Transverse colon (tissue), 4 donors: ENCODE measurements at regions not wholly inside any gene's neighbourhood (a gene's known extent, or its start where the extent isn't known, plus 50 kb on each side); places are given as distances from the start of the nearest gene placed in this dataset.

Source experiments
- EP300 ChIP-seq: sonication (generic); formaldehyde crosslinking; IDR thresholded peaks from one replicate; pipeline ENCODE4 v1.6.1; 2017; ENCODE audit warnings: antibody characterized with exemption, low read depth
- POLR2A ChIP-seq: fragments of 450-650 bp; IDR thresholded peaks from one replicate; pipeline ENCODE4 v1.6.1; 2016; ENCODE audit warnings: antibody characterized with exemption, mild to moderate bottlenecking, moderate library complexity
- POLR2AphosphoS5 ChIP-seq, 3 donors: sonication (generic); formaldehyde crosslinking; IDR thresholded peaks; one replicate each; pipeline ENCODE4 v1.6.1; 2016; ENCODE audit warnings: antibody characterized with exemption in 3 of 3
- TF ChIP-seq, protein P1 (sequence below), 5 experiments: fragments of 200-600 bp in 3 of 5; fragments of 450-650 bp in 2 of 5; sonication (generic) in 3 of 5; IDR thresholded peaks; 1 replicate in 2 of 5; 2 replicates in 3 of 5; pipeline ENCODE4 v1.5.1; 2016 to 2017; ENCODE audit warnings: antibody characterized with exemption in 5 of 5, inconsistent platforms in 3 of 5, mild to moderate bottlenecking in 2 of 5, moderate library complexity in 1 of 5

DNA sequence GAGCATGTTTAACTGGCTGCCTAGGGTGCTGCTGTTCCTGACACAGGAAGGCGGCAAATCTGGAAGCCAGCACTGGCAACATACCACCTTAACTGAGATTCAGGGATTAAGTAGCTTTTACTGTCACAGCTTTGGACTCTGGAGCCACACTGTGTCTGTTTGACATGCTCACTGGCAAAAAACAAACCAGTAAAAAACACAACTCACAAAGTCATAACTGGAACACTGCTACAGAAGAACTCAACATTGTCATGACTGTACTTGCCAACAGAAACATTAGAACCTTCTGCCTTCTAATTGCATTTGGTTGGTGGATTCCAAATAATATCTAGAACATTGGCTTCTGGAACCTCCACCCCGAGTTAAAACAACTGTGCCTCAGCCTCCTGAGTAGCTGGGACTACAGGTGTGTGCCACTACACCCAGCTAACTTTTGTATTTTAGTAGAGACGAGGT lies 117.6 kb downstream of the TTC6 start:
- no peak for TF ChIP-seq POLR2A
- TF ChIP-seq, protein P1, sequence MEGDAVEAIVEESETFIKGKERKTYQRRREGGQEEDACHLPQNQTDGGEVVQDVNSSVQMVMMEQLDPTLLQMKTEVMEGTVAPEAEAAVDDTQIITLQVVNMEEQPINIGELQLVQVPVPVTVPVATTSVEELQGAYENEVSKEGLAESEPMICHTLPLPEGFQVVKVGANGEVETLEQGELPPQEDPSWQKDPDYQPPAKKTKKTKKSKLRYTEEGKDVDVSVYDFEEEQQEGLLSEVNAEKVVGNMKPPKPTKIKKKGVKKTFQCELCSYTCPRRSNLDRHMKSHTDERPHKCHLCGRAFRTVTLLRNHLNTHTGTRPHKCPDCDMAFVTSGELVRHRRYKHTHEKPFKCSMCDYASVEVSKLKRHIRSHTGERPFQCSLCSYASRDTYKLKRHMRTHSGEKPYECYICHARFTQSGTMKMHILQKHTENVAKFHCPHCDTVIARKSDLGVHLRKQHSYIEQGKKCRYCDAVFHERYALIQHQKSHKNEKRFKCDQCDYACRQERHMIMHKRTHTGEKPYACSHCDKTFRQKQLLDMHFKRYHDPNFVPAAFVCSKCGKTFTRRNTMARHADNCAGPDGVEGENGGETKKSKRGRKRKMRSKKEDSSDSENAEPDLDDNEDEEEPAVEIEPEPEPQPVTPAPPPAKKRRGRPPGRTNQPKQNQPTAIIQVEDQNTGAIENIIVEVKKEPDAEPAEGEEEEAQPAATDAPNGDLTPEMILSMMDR (IDR thresholded peaks at IDR 0.05), result no peak
- TF ChIP-seq EP300, result no peak
- no peak for TF ChIP-seq POLR2AphosphoS5 (IDR thresholded peaks at IDR 0.05)
